ENCODE measurements at regions not wholly inside any gene's neighbourhood (a gene's known extent, or its start where the extent isn't known, plus 50 kb on each side); places are given as distances from the start of the nearest gene placed in this dataset.

GRCh38 chr22:23503736-23504440 is 76.2 kb downstream of the IGLL1 start:
- H3K9me3 ChIP-seq: no peaks in the 10 kb centered on the region
- H3K27me3 ChIP-seq: no peaks in the 10 kb centered on the region
- 81 to 92% (median 85%) methylated on average over 15 of the region's 15 CpGs for WGBS, 4 donors
- no peak overlapping the region for H3K27ac ChIP-seq
- H3K4me1 ChIP-seq: peaks cover 0 to 12% (median 0%) of the 10 kb centered on the region in 12 donors
- intact Hi-C loops (cut with DNase I): no loop called here
- no peak for TF ChIP-seq CTCF (IDR thresholded peaks at IDR 0.05)
- TF ChIP-seq POLR2A (IDR thresholded peaks at IDR 0.05): no peak
- ATAC-seq: peak in 1 of 4 donors; percentile 25
- peak in 1 of 5 donors; percentile 40 for DNase-seq
- H3K36me3 ChIP-seq: no peaks in the 10 kb centered on the region
- H3K4me3 ChIP-seq: no peak overlapping the region

GRCh38 chr22:23503142-23503541 is 76.9 kb downstream of the IGLL1 start:
- no peaks in the 10 kb centered on the region for H3K36me3 ChIP-seq
- H3K9me3 ChIP-seq: no peaks in the 10 kb centered on the region
- DNase-seq (peak in 1 of 5 donors; percentile 18), ATAC-seq (no peak)
- intact Hi-C loops (cut with DNase I): no loop called here
- H3K27ac ChIP-seq: no peak overlapping the region
- WGBS, 4 donors: 97 to 98% (median 98%) methylated on average over 5 of the region's 5 CpGs
- H3K27me3 ChIP-seq: no peaks in the 10 kb centered on the region
- H3K4me3 ChIP-seq: no peak overlapping the region
- TF ChIP-seq POLR2A (IDR thresholded peaks at IDR 0.05) (no peak), CTCF (IDR thresholded peaks at IDR 0.05) (no peak)
- peaks cover 0 to 12% (median 0%) of the 10 kb centered on the region in 12 donors for H3K4me1 ChIP-seq

- Histone ChIP-seq H3K36me3 (no peaks in the 10 kb centered on the region), H3K4me3 (no peak overlapping the region), H3K27me3 (no peaks in the 10 kb centered on the region), H3K4me1 (peaks cover 0 to 12% (median 0%) of the 10 kb centered on the region in 12 donors), H3K9me3 (no peaks in the 10 kb centered on the region), H3K27ac (no peak overlapping the region)
- ATAC-seq (no peak), DNase-seq (peak in 1 of 5 donors; percentile 7)
- TF ChIP-seq POLR2A (IDR thresholded peaks at IDR 0.05) (no peak), CTCF (IDR thresholded peaks at IDR 0.05) (no peak)
- 85 to 89% (median 88%) methylated on average over 8 to 12 of the region's 12 CpGs for WGBS, 4 donors
- intact Hi-C loops (cut with DNase I): no loop called here
Measured at GRCh38 chr22:23501708-23502107, 78.4 kb downstream of the IGLL1 start.

- DNase-seq (peak in 1 of 5 donors; percentile 42), ATAC-seq (no peak)
- TF ChIP-seq CTCF (IDR thresholded peaks at IDR 0.05): no peak
- no peak for TF ChIP-seq POLR2A (IDR thresholded peaks at IDR 0.05)
- peaks cover 0 to 12% (median 0%) of the 10 kb centered on the region in 12 donors for H3K4me1 ChIP-seq
- no peaks in the 10 kb centered on the region for H3K27me3 ChIP-seq
- H3K36me3 ChIP-seq: no peaks in the 10 kb centered on the region
- H3K27ac ChIP-seq: no peak overlapping the region
- 78 to 84% (median 82%) methylated on average over 5 of the region's 5 CpGs for WGBS, 4 donors
- H3K9me3 ChIP-seq: no peaks in the 10 kb centered on the region
- intact Hi-C loops (cut with DNase I): no loop called here
- no peak overlapping the region for H3K4me3 ChIP-seq
Measured at GRCh38 chr22:23501261-23501619, 78.8 kb downstream of the IGLL1 start.

All from heart left ventricle (tissue), 16 donors.